ENCODE measurements at regions not wholly inside any gene's neighbourhood (a gene's known extent, or its start where the extent isn't known, plus 50 kb on each side); places are given as distances from the start of the nearest gene placed in this dataset.

- no peak overlapping the region for H3K4ac ChIP-seq (ENCODE audit: low read length)
- H3K27me3 ChIP-seq (ENCODE audit: control insufficient read depth in 3 of 3, insufficient read depth in 3 of 3, low read depth in 1 of 3, low read length in 3 of 3): no peaks in the 10 kb centered on the region
- H3K9me3 ChIP-seq (replicated peaks in 1 of 2; ENCODE audit: control insufficient read depth in 2 of 2, insufficient read depth in 1 of 2, low read depth in 1 of 2, low read length in 2 of 2): no peaks in the 10 kb centered on the region
- no peak overlapping the region for H2AK5ac ChIP-seq (ENCODE audit: low read depth, low read length)
- H3K14ac ChIP-seq (ENCODE audit: low read length): no peak overlapping the region
- no peaks in the 10 kb centered on the region for H3K4me1 ChIP-seq (ENCODE audit: control insufficient read depth in 2 of 2, insufficient read depth in 1 of 2, low read depth in 1 of 2, low read length in 2 of 2)
- no peaks in the 10 kb centered on the region for H3K79me1 ChIP-seq (ENCODE audit: low read depth, low read length)
- H3K27ac ChIP-seq (replicated peaks; ENCODE audit: low read length): no peak overlapping the region
- no peak overlapping the region for H2BK120ac ChIP-seq (ENCODE audit: low read depth, low read length)
- no peak for DNase-seq (ENCODE audit: low spot score)
- no peak overlapping the region for H3K4me2 ChIP-seq (ENCODE audit: insufficient read depth, low read length, poor library complexity, severe bottlenecking)
- no peak overlapping the region for H2AFZ ChIP-seq (ENCODE audit: low read length)
- H4K8ac ChIP-seq (ENCODE audit: low read depth, low read length): no peak overlapping the region
- H4K91ac ChIP-seq (ENCODE audit: low read depth, low read length, poor library complexity): no peak overlapping the region
- H2BK5ac ChIP-seq (ENCODE audit: low read length): no peak overlapping the region
- no peak overlapping the region for H2BK12ac ChIP-seq (ENCODE audit: low read length)
- no peak overlapping the region for H3K18ac ChIP-seq (ENCODE audit: low read length)
- no peak overlapping the region for H3K4me3 ChIP-seq (ENCODE audit: low read length in 2 of 2)
- no peak overlapping the region for H3K23ac ChIP-seq (ENCODE audit: low read depth, low read length, poor library complexity)
- WGBS, 2 donors (ENCODE audit: extremely low coverage in 2 of 2, insufficient read length in 2 of 2, insufficient replicate concordance in 1 of 2): no CpG with 5 or more reads among the region's 1 CpG
- H3K36me3 ChIP-seq (replicated peaks in 1 of 2; ENCODE audit: control insufficient read depth in 2 of 2, insufficient read depth in 2 of 2, low read length in 2 of 2): no peaks in the 10 kb centered on the region
- H2BK15ac ChIP-seq (ENCODE audit: low read length): no peak overlapping the region
- no peak overlapping the region for H3K9ac ChIP-seq (ENCODE audit: low read depth, low read length, poor library complexity)
Observed at GRCh38 chr2:155023674-155024073, 325.2 kb downstream of the KCNJ3 start.

GRCh38 chr2:155022531-155022930 is 324.0 kb downstream of the KCNJ3 start:
- no peaks in the 10 kb centered on the region for H3K4me1 ChIP-seq (ENCODE audit: control insufficient read depth in 2 of 2, insufficient read depth in 1 of 2, low read depth in 1 of 2, low read length in 2 of 2)
- H3K27ac ChIP-seq (replicated peaks; ENCODE audit: low read length): no peak overlapping the region
- no peak overlapping the region for H2BK12ac ChIP-seq (ENCODE audit: low read length)

GRCh38 chr2:155021618-155022017 is 323.1 kb downstream of the KCNJ3 start:
- Histone ChIP-seq H3K9ac (ENCODE audit: low read depth, low read length, poor library complexity) (no peak overlapping the region), H2BK12ac (ENCODE audit: low read length) (no peak overlapping the region), H3K27ac (replicated peaks; ENCODE audit: low read length) (no peak overlapping the region), H4K8ac (ENCODE audit: low read depth, low read length) (no peak overlapping the region), H3K4me2 (ENCODE audit: insufficient read depth, low read length, poor library complexity, severe bottlenecking) (no peak overlapping the region), H3K79me1 (ENCODE audit: low read depth, low read length) (no peaks in the 10 kb centered on the region), H4K91ac (ENCODE audit: low read depth, low read length, poor library complexity) (no peak overlapping the region), H3K4me3 (ENCODE audit: low read length in 2 of 2) (no peak overlapping the region), H2BK5ac (ENCODE audit: low read length) (no peak overlapping the region), H3K23ac (ENCODE audit: low read depth, low read length, poor library complexity) (no peak overlapping the region), H3K36me3 (replicated peaks in 1 of 2; ENCODE audit: control insufficient read depth in 2 of 2, insufficient read depth in 2 of 2, low read length in 2 of 2) (no peaks in the 10 kb centered on the region), H3K4ac (ENCODE audit: low read length) (no peak overlapping the region), H3K14ac (ENCODE audit: low read length) (no peak overlapping the region), H3K4me1 (ENCODE audit: control insufficient read depth in 2 of 2, insufficient read depth in 1 of 2, low read depth in 1 of 2, low read length in 2 of 2) (no peaks in the 10 kb centered on the region), H2BK120ac (ENCODE audit: low read depth, low read length) (no peak overlapping the region), H2AK5ac (ENCODE audit: low read depth, low read length) (no peak overlapping the region), H3K27me3 (ENCODE audit: control insufficient read depth in 3 of 3, insufficient read depth in 3 of 3, low read depth in 1 of 3, low read length in 3 of 3) (no peaks in the 10 kb centered on the region), H3K18ac (ENCODE audit: low read length) (no peak overlapping the region), H2BK15ac (ENCODE audit: low read length) (no peak overlapping the region), H2AFZ (ENCODE audit: low read length) (no peak overlapping the region), H3K9me3 (replicated peaks in 1 of 2; ENCODE audit: control insufficient read depth in 2 of 2, insufficient read depth in 1 of 2, low read depth in 1 of 2, low read length in 2 of 2) (no peaks in the 10 kb centered on the region)
- no CpG with 5 or more reads among the region's 1 CpG for whole genome bisulfite sequencing, 2 donors (ENCODE audit: extremely low coverage in 2 of 2, insufficient read length in 2 of 2, insufficient replicate concordance in 1 of 2)
- DNase-seq (ENCODE audit: low spot score): peak; percentile 2

More at GRCh38 chr2:155022531-155022930, 324.0 kb downstream of the KCNJ3 start:
- no peak overlapping the region for H2BK15ac ChIP-seq (ENCODE audit: low read length)
- no peak overlapping the region for H2AFZ ChIP-seq (ENCODE audit: low read length)
- no peaks in the 10 kb centered on the region for H3K36me3 ChIP-seq (replicated peaks in 1 of 2; ENCODE audit: control insufficient read depth in 2 of 2, insufficient read depth in 2 of 2, low read length in 2 of 2)
- no peaks in the 10 kb centered on the region for H3K27me3 ChIP-seq (ENCODE audit: control insufficient read depth in 3 of 3, insufficient read depth in 3 of 3, low read depth in 1 of 3, low read length in 3 of 3)
- no peak for DNase-seq (ENCODE audit: low spot score)
- no peak overlapping the region for H3K14ac ChIP-seq (ENCODE audit: low read length)
- H3K4me2 ChIP-seq (ENCODE audit: insufficient read depth, low read length, poor library complexity, severe bottlenecking): no peak overlapping the region
- no peak overlapping the region for H3K4me3 ChIP-seq (ENCODE audit: low read length in 2 of 2)
- H3K9me3 ChIP-seq (replicated peaks in 1 of 2; ENCODE audit: control insufficient read depth in 2 of 2, insufficient read depth in 1 of 2, low read depth in 1 of 2, low read length in 2 of 2): no peaks in the 10 kb centered on the region
- H2AK5ac ChIP-seq (ENCODE audit: low read depth, low read length): no peak overlapping the region
- no peak overlapping the region for H3K9ac ChIP-seq (ENCODE audit: low read depth, low read length, poor library complexity)
- H2BK120ac ChIP-seq (ENCODE audit: low read depth, low read length): no peak overlapping the region
- no peak overlapping the region for H4K91ac ChIP-seq (ENCODE audit: low read depth, low read length, poor library complexity)
- no peak overlapping the region for H2BK5ac ChIP-seq (ENCODE audit: low read length)
- no peak overlapping the region for H3K18ac ChIP-seq (ENCODE audit: low read length)
- no peak overlapping the region for H3K4ac ChIP-seq (ENCODE audit: low read length)
- no peaks in the 10 kb centered on the region for H3K79me1 ChIP-seq (ENCODE audit: low read depth, low read length)
- H4K8ac ChIP-seq (ENCODE audit: low read depth, low read length): no peak overlapping the region
- H3K23ac ChIP-seq (ENCODE audit: low read depth, low read length, poor library complexity): no peak overlapping the region

- H4K8ac ChIP-seq (ENCODE audit: low read depth, low read length): no peak overlapping the region
Observed at GRCh38 chr2:155020246-155020645, 321.8 kb downstream of the KCNJ3 start.

More at GRCh38 chr2:155020246-155020645, 321.8 kb downstream of the KCNJ3 start:
- H3K4me3 ChIP-seq (ENCODE audit: low read length in 2 of 2): no peak overlapping the region
- H2AK5ac ChIP-seq (ENCODE audit: low read depth, low read length): no peak overlapping the region
- H3K4me2 ChIP-seq (ENCODE audit: insufficient read depth, low read length, poor library complexity, severe bottlenecking): no peak overlapping the region
- no peak overlapping the region for H3K18ac ChIP-seq (ENCODE audit: low read length)
- H3K79me1 ChIP-seq (ENCODE audit: low read depth, low read length): no peaks in the 10 kb centered on the region
- no peak overlapping the region for H2BK120ac ChIP-seq (ENCODE audit: low read depth, low read length)
- no peak overlapping the region for H3K9ac ChIP-seq (ENCODE audit: low read depth, low read length, poor library complexity)
- no peaks in the 10 kb centered on the region for H3K9me3 ChIP-seq (replicated peaks in 1 of 2; ENCODE audit: control insufficient read depth in 2 of 2, insufficient read depth in 1 of 2, low read depth in 1 of 2, low read length in 2 of 2)
- DNase-seq (ENCODE audit: low spot score): no peak
- H2BK5ac ChIP-seq (ENCODE audit: low read length): no peak overlapping the region
- no peak overlapping the region for H3K27ac ChIP-seq (replicated peaks; ENCODE audit: low read length)
- H3K4me1 ChIP-seq (ENCODE audit: control insufficient read depth in 2 of 2, insufficient read depth in 1 of 2, low read depth in 1 of 2, low read length in 2 of 2): no peaks in the 10 kb centered on the region
- no peak overlapping the region for H2BK12ac ChIP-seq (ENCODE audit: low read length)
- H3K23ac ChIP-seq (ENCODE audit: low read depth, low read length, poor library complexity): no peak overlapping the region
- WGBS, 2 donors (ENCODE audit: extremely low coverage in 2 of 2, insufficient read length in 2 of 2, insufficient replicate concordance in 1 of 2): no CpG with 5 or more reads among the region's 1 CpG
- no peak overlapping the region for H2AFZ ChIP-seq (ENCODE audit: low read length)
- H3K14ac ChIP-seq (ENCODE audit: low read length): no peak overlapping the region
- H2BK15ac ChIP-seq (ENCODE audit: low read length): no peak overlapping the region
- no peak overlapping the region for H3K4ac ChIP-seq (ENCODE audit: low read length)
- no peak overlapping the region for H4K91ac ChIP-seq (ENCODE audit: low read depth, low read length, poor library complexity)
- H3K36me3 ChIP-seq (replicated peaks in 1 of 2; ENCODE audit: control insufficient read depth in 2 of 2, insufficient read depth in 2 of 2, low read length in 2 of 2): no peaks in the 10 kb centered on the region
- H3K27me3 ChIP-seq (ENCODE audit: control insufficient read depth in 3 of 3, insufficient read depth in 3 of 3, low read depth in 1 of 3, low read length in 3 of 3): no peaks in the 10 kb centered on the region

Measured in neuronal stem cell (in vitro differentiated cells).